T-cell (primary cell): ENCODE measurements at regions not wholly inside any gene's neighbourhood (a gene's known extent, or its start where the extent isn't known, plus 50 kb on each side); places are given as distances from the start of the nearest gene placed in this dataset.

Experiments used
- ATAC-seq, 4 experiments: fragments of 200-7000 bp in 3 of 4; fragments of 150-1000 bp in 1 of 4; cut with Tn5 transposase; replicated peaks in 1 of 4; 1 replicate in 3 of 4; 2 replicates in 1 of 4; pipeline ENCODE4 v1.10.0; 2021; ENCODE audit warnings: moderate library complexity in 3 of 4, mild to moderate bottlenecking in 2 of 4, moderate number of reproducible peaks in 1 of 4
- CTCF ChIA-PET, 2 donors: fragments of 300-600 bp; sonication (Branson Sonifier 250); formaldehyde crosslinking; loops; one replicate each; lab custom pipeline; 2022; ENCODE audit warnings: antibody characterized with exemption in 2 of 2; lab: Charles Lee
- POLR2A ChIA-PET, 2 donors: fragments of 300-600 bp; sonication (Branson Sonifier 250); formaldehyde crosslinking; loops; one replicate each; lab custom pipeline; 2022; ENCODE audit warnings: antibody characterized with exemption in 2 of 2; lab: Charles Lee
- DNase-seq, 35 experiments: peaks; one replicate each; pipeline versions ENCODE4 v3.0.0 to v3.0.0-alpha.2; 2013 to 2023
- H3K27ac ChIP-seq: one replicate; pipeline ENCODE4 v1.5.1; 2013; ENCODE audit warnings: low read length
- H3K27me3 ChIP-seq, 2 experiments: replicated peaks in 1 of 2; 1 replicate in 1 of 2; 2 replicates in 1 of 2; pipeline versions ENCODE4 v1.6.1 to v1.7.0; 2013; ENCODE audit warnings: low read length in 1 of 2, mixed read lengths in 1 of 2; ENCODE audit not compliant: control insufficient read depth in 2 of 2, insufficient read depth in 2 of 2; ENCODE audit errors: extremely low read depth in 1 of 2
- H3K36me3 ChIP-seq, 2 donors: 1 replicate in 1 of 2; 2 replicates in 1 of 2; pipeline versions ENCODE4 v1.6.1 to v1.7.0; 2013; ENCODE audit warnings: low read length in 1 of 2; ENCODE audit not compliant: control insufficient read depth in 2 of 2, insufficient read depth in 1 of 2; ENCODE audit errors: extremely low read depth in 1 of 2
- H3K4me1 ChIP-seq, 2 experiments: 1 replicate in 1 of 2; 2 replicates in 1 of 2; pipeline versions ENCODE4 v1.6.1 to v1.7.0; 2013; ENCODE audit warnings: low read length in 2 of 2, mixed read lengths in 1 of 2; ENCODE audit not compliant: insufficient read depth in 2 of 2, control insufficient read depth in 1 of 2; ENCODE audit errors: extremely low read depth in 1 of 2
- H3K4me3 ChIP-seq, 2 donors: 1 replicate in 1 of 2; 2 replicates in 1 of 2; pipeline versions ENCODE4 v1.5.1 to v1.7.0; 2013; ENCODE audit warnings: mild to moderate bottlenecking in 2 of 2, low read length in 1 of 2, moderate library complexity in 1 of 2; ENCODE audit not compliant: control insufficient read depth in 1 of 2; ENCODE audit errors: extremely low read depth in 1 of 2
- H3K9me3 ChIP-seq: 2 replicates; pipeline ENCODE4 v1.7.0; 2013
- H3K27ac Mint-ChIP-seq, 2 donors: one replicate each; pipeline ENCODE4 v1.8.0; 2020 to 2021; ENCODE audit warnings: mild to moderate bottlenecking in 2 of 2, mixed read lengths in 2 of 2
- H3K27me3 Mint-ChIP-seq, 2 donors: one replicate each; pipeline ENCODE4 v1.8.0; 2021 to 2022; ENCODE audit warnings: mixed read lengths in 2 of 2
- H3K36me3 Mint-ChIP-seq: one replicate; pipeline ENCODE4 v1.8.0; 2021; ENCODE audit warnings: mixed read lengths
- H3K4me1 Mint-ChIP-seq, 3 donors: one replicate each; pipeline ENCODE4 v1.8.0; 2020 to 2022; ENCODE audit warnings: mixed read lengths in 3 of 3, mild to moderate bottlenecking in 1 of 3
- H3K4me3 Mint-ChIP-seq, 3 donors: one replicate each; pipeline ENCODE4 v1.8.0; 2020 to 2022; ENCODE audit warnings: mild to moderate bottlenecking in 3 of 3, mixed read lengths in 3 of 3, moderate library complexity in 3 of 3
- H3K9me3 Mint-ChIP-seq, 3 donors: one replicate each; pipeline ENCODE4 v1.8.0; 2020 to 2022; ENCODE audit warnings: mixed read lengths in 3 of 3
- WGBS: methylation state at CpG from one replicate; pipeline ENCODE4 v1.1.5; 2013; ENCODE audit warnings: missing lambda C conversion rate; ENCODE audit not compliant: insufficient coverage; 5-methylcytosine and 5-hydroxymethylcytosine counted together

- Mint-ChIP-seq H3K4me3 (no peak overlapping the region), H3K36me3 (no peaks in the 10 kb centered on the region), H3K27me3 (peaks cover 2 to 4% of the 10 kb centered on the region in 2 donors), H3K9me3 (no peaks in the 10 kb centered on the region), H3K4me1 (no peaks in the 10 kb centered on the region), H3K27ac (no peak overlapping the region)
- Histone ChIP-seq H3K4me1 (no peaks in the 10 kb centered on the region), H3K27ac (no peak overlapping the region), H3K36me3 (no peaks in the 10 kb centered on the region), H3K4me3 (no peak overlapping the region), H3K9me3 (no peaks in the 10 kb centered on the region), H3K27me3 (peaks cover 0 to 2% of the 10 kb centered on the region in 2 experiments)
- CTCF ChIA-PET = interaction anchor here in 1 of 2 donors (0.5 kb wide), 1 partner anchor 329 kb away, joined by 3 read pairs; no protein-coding TSS in a partner anchor
- 71% methylated on average over 4 of the region's 4 CpGs for WGBS
- DNase-seq (no peak), ATAC-seq (no peak)
- POLR2A ChIA-PET = no interaction called here
Measured at GRCh38 chr14:58808828-58809227, 171.1 kb downstream of the DACT1 start.

DNA sequence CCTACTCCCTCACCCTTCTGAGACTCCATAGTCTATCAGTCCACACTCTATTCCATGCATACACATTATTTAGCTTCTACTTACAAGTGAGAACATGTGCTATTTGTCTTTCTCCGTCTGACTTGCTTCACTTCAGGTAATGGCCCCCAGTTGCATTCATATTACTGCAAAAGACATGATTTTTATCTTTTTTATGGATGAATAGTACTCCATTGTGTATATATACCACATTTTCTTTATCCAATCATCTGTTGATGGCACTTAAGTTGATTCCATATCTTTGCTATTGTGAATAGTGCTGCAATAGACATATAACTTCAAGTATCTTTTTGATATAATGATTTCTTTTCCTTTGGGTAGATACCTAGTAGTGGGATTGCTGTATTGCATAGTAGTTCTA lies 171.8 kb downstream of the DACT1 start:
- H3K4me3 ChIP-seq = no peak overlapping the region
- H3K36me3 Mint-ChIP-seq = no peaks in the 10 kb centered on the region
- no peaks in the 10 kb centered on the region for H3K4me1 ChIP-seq
- ChIA-PET POLR2A (no interaction called here), CTCF (no interaction called here)
- no peaks in the 10 kb centered on the region for H3K27me3 ChIP-seq
- H3K27ac ChIP-seq = no peak overlapping the region
- H3K4me3 Mint-ChIP-seq = no peak overlapping the region
- ATAC-seq (no peak), DNase-seq (no peak)
- no peaks in the 10 kb centered on the region for H3K4me1 Mint-ChIP-seq
- H3K9me3 ChIP-seq = no peaks in the 10 kb centered on the region
- no peak overlapping the region for H3K27ac Mint-ChIP-seq
- H3K9me3 Mint-ChIP-seq = no peaks in the 10 kb centered on the region
- no peaks in the 10 kb centered on the region for H3K36me3 ChIP-seq
- no CpG with 5 or more reads among the region's 1 CpG for WGBS
- H3K27me3 Mint-ChIP-seq = peaks cover 2 to 4% of the 10 kb centered on the region in 2 donors

DNA sequence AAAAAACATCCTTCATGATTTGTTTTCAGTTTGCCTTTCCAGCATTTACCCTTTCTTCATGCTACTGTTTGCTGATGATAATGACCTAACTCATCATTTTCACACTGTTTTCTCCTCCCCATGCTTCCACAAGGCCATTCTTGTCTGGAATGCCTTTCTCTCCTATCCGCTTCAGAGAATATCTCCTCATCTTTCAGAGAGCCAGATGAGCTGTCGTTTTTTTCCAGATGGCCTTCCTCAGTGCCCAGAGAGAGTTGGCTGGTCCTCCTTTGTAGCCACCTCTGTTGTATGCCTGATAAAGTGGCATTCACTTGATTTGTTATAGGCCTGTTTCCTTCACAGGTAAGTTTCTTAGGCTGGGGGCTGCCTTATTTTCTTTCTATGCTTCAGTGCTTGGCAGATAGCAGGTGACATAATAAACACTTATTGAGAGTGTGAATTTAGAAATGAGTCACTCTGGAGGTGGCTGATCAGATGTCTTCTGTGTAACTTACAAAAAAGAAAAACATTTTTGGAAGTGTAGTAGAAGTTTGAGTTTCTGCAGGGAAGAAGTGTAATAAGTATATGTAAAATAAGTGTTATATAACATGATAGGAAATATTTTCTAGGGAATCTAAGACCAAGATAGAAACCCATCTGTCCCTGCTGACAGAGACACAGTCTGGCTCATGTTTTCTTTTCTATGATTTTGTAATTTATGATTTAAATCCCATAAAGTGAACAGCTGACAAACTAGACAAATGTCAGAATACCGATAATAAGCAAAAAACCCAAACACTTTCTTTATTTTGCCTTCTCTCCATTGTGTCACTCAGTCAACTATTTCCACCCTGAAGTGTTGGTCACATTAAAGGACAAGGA lies 174.5 kb downstream of the DACT1 start:
- Histone ChIP-seq H3K4me3 (no peak overlapping the region), H3K4me1 (no peaks in the 10 kb centered on the region), H3K36me3 (no peaks in the 10 kb centered on the region), H3K9me3 (no peaks in the 10 kb centered on the region), H3K27ac (no peak overlapping the region), H3K27me3 (peaks cover 0 to 3% of the 10 kb centered on the region in 2 experiments)
- H3K9me3 Mint-ChIP-seq = no peaks in the 10 kb centered on the region
- ATAC-seq = no peak
- H3K36me3 Mint-ChIP-seq = no peaks in the 10 kb centered on the region
- H3K27ac Mint-ChIP-seq = no peak overlapping the region
- CTCF ChIA-PET = no interaction called here
- DNase-seq = no peak
- no CpG with 5 or more reads among the region's 3 CpGs for WGBS
- POLR2A ChIA-PET = interaction anchor here in 1 of 2 donors (0.7 kb wide), 1 partner anchor 10 kb away, joined by 3 read pairs; no protein-coding TSS in a partner anchor
- H3K27me3 Mint-ChIP-seq = peaks cover 0 to 4% of the 10 kb centered on the region in 2 donors
- no peaks in the 10 kb centered on the region for H3K4me1 Mint-ChIP-seq
- H3K4me3 Mint-ChIP-seq = no peak overlapping the region

DNA sequence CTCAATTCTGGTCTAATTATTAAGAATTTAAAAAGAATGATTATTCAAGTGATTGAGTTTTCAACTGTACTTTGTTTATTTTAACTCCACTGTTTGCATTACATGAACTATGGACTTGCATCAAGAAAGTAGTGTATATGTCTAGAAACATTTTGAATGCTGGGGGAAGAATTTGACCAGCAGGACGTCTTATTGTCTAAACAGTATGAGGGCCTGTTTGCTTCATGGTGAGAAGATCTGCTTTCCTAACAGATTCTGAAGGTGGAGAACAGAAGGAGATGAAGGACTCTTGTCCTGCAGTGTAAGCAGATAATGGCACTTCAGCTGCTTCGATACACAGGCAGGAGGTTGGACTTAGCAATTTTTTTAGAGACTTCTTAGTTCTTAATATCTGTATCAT lies 176.0 kb downstream of the DACT1 start:
- WGBS = 43% methylated on average over 1 of the region's 2 CpGs
- CTCF ChIA-PET = interaction anchor here in 1 of 2 donors (0.5 kb wide), 1 partner anchor 177 kb away, joined by 7 read pairs; no protein-coding TSS in a partner anchor
- DNase-seq = no peak
- Histone ChIP-seq H3K4me1 (no peaks in the 10 kb centered on the region), H3K36me3 (no peaks in the 10 kb centered on the region), H3K9me3 (no peaks in the 10 kb centered on the region), H3K27me3 (peaks cover 0 to 3% of the 10 kb centered on the region in 2 experiments), H3K27ac (no peak overlapping the region), H3K4me3 (no peak overlapping the region)
- POLR2A ChIA-PET = no interaction called here
- ATAC-seq = no peak
- Mint-ChIP-seq H3K4me3 (no peak overlapping the region), H3K9me3 (no peaks in the 10 kb centered on the region), H3K27ac (no peak overlapping the region), H3K4me1 (no peaks in the 10 kb centered on the region), H3K36me3 (no peaks in the 10 kb centered on the region), H3K27me3 (peaks cover 3 to 4% of the 10 kb centered on the region in 2 donors)

DNA sequence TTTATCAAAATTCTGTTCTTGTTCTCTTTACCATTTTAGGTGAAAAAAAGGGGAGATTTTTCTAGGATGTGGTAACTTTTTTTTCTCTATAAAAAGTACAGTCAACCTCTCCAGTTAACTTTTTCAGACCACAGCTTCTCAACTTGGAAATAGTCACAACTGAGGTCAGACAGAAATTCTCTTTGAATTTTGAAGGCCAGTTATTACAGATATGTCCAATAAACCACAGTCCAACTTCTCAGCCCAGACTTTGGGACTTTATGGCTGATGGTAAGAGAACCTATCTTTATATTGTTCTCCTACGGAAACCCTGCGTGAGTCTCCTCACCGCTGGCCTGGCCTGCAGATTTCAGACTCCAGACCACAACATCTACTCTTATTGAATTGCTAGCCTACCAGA lies 176.7 kb downstream of the DACT1 start:
- Mint-ChIP-seq H3K9me3 (no peaks in the 10 kb centered on the region), H3K36me3 (no peaks in the 10 kb centered on the region), H3K27me3 (peaks cover 2 to 3% of the 10 kb centered on the region in 2 donors), H3K4me1 (no peaks in the 10 kb centered on the region), H3K27ac (no peak overlapping the region), H3K4me3 (no peak overlapping the region)
- ATAC-seq (no peak), DNase-seq (no peak)
- Histone ChIP-seq H3K27me3 (peaks cover 0 to 3% of the 10 kb centered on the region in 2 experiments), H3K36me3 (no peaks in the 10 kb centered on the region), H3K4me1 (no peaks in the 10 kb centered on the region), H3K27ac (no peak overlapping the region), H3K4me3 (no peak overlapping the region), H3K9me3 (no peaks in the 10 kb centered on the region)
- CTCF ChIA-PET = no interaction called here
- POLR2A ChIA-PET = no interaction called here
- WGBS = no CpG with 5 or more reads among the region's 3 CpGs

DNA sequence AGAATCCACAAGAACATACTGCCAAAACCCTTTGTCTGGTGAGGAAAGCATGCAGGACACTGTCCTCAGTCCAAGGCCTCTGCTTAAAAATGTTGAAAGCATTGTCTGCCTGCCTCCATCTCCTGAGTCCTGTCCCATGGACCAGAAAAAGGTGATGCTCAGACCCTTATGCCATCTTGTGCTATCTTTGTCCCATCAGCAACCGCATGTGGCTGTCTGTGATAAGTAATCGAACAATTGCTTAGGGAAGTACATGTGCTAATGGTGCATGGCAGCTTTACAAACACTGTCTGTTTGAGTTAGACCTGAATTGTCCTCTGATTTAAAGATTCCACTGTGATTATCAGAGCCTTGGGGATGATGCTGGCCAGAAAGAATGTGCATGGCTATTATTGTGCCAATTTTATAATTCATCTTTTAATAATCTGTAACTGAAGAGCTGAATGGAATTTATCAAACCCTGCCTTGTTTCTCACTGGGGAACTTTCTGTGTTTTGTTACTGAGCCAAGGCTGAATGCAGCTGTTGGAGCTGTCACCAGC lies 177.5 kb downstream of the DACT1 start:
- Histone ChIP-seq H3K36me3 (no peaks in the 10 kb centered on the region), H3K9me3 (no peaks in the 10 kb centered on the region), H3K4me1 (no peaks in the 10 kb centered on the region), H3K27ac (no peak overlapping the region), H3K27me3 (peaks cover 0 to 3% of the 10 kb centered on the region in 2 experiments), H3K4me3 (no peak overlapping the region)
- no peak for ATAC-seq
- WGBS = 90% methylated on average over 2 of the region's 2 CpGs
- H3K4me1 Mint-ChIP-seq = no peaks in the 10 kb centered on the region
- DNase-seq = no peak
- POLR2A ChIA-PET = no interaction called here
- no peak overlapping the region for H3K4me3 Mint-ChIP-seq
- H3K36me3 Mint-ChIP-seq = no peaks in the 10 kb centered on the region
- no peaks in the 10 kb centered on the region for H3K9me3 Mint-ChIP-seq
- peaks cover 0 to 3% of the 10 kb centered on the region in 2 donors for H3K27me3 Mint-ChIP-seq
- H3K27ac Mint-ChIP-seq = no peak overlapping the region
- CTCF ChIA-PET = no interaction called here
